Muscle of leg (tissue), 3 donors: ENCODE measurements at regions not wholly inside any gene's neighbourhood (a gene's known extent, or its start where the extent isn't known, plus 50 kb on each side); places are given as distances from the start of the nearest gene placed in this dataset.
A peak's percentile ranks its signal among the peaks of the same experiment; 100 is the strongest.

Experiments used
- DNase-seq: peaks from one replicate; pipeline ENCODE4 v3.0.0; 2013
- H3K27ac ChIP-seq: one replicate; pipeline ENCODE4 v1.5.1; 2013; ENCODE audit warnings: mild to moderate bottlenecking, low read length, control low read depth
- H3K27me3 ChIP-seq: one replicate; pipeline ENCODE4 v1.6.1; 2013; ENCODE audit warnings: low read length; ENCODE audit not compliant: control insufficient read depth, insufficient read depth
- H3K36me3 ChIP-seq: one replicate; pipeline ENCODE4 v1.6.1; 2013; ENCODE audit warnings: low read length; ENCODE audit not compliant: control insufficient read depth, insufficient read depth
- H3K4me1 ChIP-seq: one replicate; pipeline ENCODE4 v1.6.1; 2013; ENCODE audit warnings: low read length; ENCODE audit not compliant: control insufficient read depth, insufficient read depth
- H3K4me3 ChIP-seq: one replicate; pipeline ENCODE4 v1.5.1; 2013; ENCODE audit warnings: low read length, control low read depth
- H3K9me3 ChIP-seq: replicated peaks from 2 replicates; pipeline ENCODE4 v1.6.1; 2013; ENCODE audit warnings: low read depth, low read length; ENCODE audit not compliant: control insufficient read depth
- WGBS: methylation state at CpG from one replicate; pipeline ENCODE4 v1.1.5; 2013; ENCODE audit warnings: missing lambda C conversion rate; ENCODE audit not compliant: insufficient coverage; 5-methylcytosine and 5-hydroxymethylcytosine counted together

DNA sequence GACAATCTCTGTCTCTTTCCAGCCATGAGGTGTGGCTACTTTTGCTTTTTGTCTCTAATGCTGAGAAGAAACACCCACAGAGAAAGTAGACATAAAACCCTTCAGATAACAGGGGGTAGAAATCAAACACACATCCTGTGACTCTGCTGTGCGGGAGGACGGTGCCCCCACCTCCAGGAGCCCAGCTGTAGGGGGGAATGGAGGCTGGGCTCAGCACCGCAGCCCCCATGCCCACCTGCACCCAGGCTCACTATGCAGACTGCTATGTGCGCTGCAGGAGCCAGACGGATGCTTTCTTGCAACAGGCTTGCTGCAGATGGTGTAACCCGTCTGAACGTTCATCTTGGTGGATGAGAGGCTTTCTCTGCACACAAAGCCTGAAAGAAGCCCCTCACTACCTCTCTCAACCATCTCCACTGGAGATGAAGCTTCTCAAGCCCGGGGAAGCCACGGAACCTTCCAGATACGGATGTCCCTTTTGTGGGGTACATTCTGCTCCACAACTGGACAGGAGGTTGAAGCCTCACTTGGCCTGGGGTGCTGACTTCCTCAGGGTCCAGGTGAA lies 207.2 kb downstream of the GADD45G start:
- H3K36me3 ChIP-seq, result no peaks in the 10 kb centered on the region
- no peak overlapping the region for H3K4me3 ChIP-seq
- DNase-seq, result no peak
- H3K9me3 ChIP-seq, result no peaks in the 10 kb centered on the region
- 89% methylated on average over 3 of the region's 10 CpGs for WGBS
- H3K27me3 ChIP-seq, result peaks cover 19% of the 10 kb centered on the region
- peaks cover 55% of the 10 kb centered on the region for H3K4me1 ChIP-seq
- no peak overlapping the region for H3K27ac ChIP-seq

DNA sequence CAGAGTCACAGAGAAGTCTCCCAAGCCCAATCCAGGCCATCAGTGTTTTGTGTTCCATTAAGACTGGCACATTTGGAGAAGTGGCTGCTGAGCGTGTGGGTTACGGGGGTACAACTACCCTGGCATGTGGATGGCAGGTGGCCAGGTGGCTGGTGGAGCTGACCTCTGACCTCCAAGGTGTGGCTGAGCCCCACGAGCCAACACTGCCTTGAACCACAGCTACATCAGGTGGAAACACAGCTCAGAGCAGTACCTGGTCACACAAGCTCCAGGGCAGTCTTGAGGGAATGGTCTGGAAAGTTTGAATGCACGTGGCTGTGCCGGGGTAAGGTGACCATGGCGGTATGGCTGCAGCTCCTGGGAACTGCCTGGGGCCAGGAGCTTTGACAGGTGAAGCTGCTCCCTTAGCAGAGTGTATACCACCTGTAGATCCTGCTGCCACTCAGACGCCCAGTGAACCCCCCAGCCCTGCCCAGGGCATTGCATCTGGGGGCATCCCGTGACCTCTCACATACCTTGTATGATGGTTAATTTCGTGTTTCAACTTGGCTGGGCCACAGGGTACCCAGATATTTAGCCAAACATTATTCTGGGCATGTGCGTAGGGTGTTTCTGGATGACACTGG lies 207.9 kb downstream of the GADD45G start:
- no peak for DNase-seq
- H3K27me3 ChIP-seq, result peaks cover 19% of the 10 kb centered on the region

DNA sequence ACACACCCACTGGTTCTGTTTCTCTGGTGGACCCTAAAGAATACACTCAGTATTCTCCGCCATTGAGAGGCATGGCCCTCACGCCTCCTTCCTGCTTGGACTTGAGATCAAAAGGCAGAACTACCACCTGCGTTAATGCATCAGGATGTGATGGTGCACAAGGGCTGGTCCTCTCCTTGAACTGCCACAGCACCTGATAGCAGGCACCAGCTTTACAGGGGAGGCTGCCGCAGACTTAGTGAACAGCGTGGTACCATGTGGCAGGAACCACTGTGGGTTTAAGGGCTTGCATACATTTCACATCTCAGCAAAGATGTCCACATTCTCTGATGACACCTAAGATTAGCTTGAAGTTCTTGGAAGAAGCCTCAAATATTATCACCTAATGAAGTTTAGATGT lies 208.7 kb downstream of the GADD45G start:
- peaks cover 53% of the 10 kb centered on the region for H3K4me1 ChIP-seq

More for the DNA sequence above, 207.9 kb downstream of the GADD45G start:
- WGBS, result 92% methylated on average over 7 of the region's 10 CpGs
- no peaks in the 10 kb centered on the region for H3K36me3 ChIP-seq
- no peak overlapping the region for H3K4me3 ChIP-seq
- H3K9me3 ChIP-seq, result no peaks in the 10 kb centered on the region
- no peak overlapping the region for H3K27ac ChIP-seq
- H3K4me1 ChIP-seq, result peaks cover 61% of the 10 kb centered on the region

DNA sequence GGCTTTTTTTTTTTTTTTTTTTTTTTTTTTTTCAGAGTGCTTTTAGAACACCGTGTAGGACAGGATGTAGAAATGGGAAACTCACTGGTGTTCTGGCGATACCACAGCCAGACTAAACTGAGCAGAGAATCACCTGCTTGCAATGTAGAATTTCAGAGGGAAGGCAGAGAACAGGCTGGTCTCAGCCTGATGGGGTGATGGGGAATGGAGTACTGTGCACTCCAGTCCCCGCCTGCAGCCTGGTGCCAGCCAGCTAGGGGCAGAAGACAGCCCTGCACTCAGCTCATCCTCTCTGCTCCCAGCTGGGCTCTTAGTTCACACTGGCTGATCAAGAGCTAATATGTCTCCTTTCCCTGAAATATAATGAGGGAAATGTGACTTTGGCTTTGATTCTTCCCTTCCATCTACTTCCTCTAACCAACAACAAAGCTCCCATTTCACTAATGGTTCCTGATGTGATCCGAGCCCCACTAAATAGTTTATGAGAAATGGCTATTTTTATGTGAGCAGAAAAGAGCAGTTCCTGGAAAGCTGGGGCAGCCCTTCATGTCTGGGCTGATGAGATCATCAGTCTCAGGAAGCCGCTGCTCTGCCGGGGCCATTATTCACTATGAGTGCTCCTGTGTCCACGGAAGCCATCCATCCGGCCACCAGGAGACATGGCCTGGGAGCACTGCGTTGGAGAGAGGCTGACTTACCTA lies 209.7 kb downstream of the GADD45G start:
- peaks cover 50% of the 10 kb centered on the region for H3K4me1 ChIP-seq
- H3K9me3 ChIP-seq, result no peaks in the 10 kb centered on the region
- H3K4me3 ChIP-seq, result no peak overlapping the region
- DNase-seq, result peak; percentile 79
- no peaks in the 10 kb centered on the region for H3K36me3 ChIP-seq
- WGBS, result 34% methylated on average over 8 of the region's 9 CpGs
- no peak overlapping the region for H3K27ac ChIP-seq
- H3K27me3 ChIP-seq, result peaks cover 19% of the 10 kb centered on the region

More for the DNA sequence above, 208.7 kb downstream of the GADD45G start:
- no peak overlapping the region for H3K4me3 ChIP-seq
- H3K36me3 ChIP-seq, result no peaks in the 10 kb centered on the region
- H3K27ac ChIP-seq, result no peak overlapping the region
- DNase-seq, result no peak
- WGBS, result 97% methylated on average over 3 of the region's 5 CpGs
- peaks cover 19% of the 10 kb centered on the region for H3K27me3 ChIP-seq
- H3K9me3 ChIP-seq, result no peaks in the 10 kb centered on the region

DNA sequence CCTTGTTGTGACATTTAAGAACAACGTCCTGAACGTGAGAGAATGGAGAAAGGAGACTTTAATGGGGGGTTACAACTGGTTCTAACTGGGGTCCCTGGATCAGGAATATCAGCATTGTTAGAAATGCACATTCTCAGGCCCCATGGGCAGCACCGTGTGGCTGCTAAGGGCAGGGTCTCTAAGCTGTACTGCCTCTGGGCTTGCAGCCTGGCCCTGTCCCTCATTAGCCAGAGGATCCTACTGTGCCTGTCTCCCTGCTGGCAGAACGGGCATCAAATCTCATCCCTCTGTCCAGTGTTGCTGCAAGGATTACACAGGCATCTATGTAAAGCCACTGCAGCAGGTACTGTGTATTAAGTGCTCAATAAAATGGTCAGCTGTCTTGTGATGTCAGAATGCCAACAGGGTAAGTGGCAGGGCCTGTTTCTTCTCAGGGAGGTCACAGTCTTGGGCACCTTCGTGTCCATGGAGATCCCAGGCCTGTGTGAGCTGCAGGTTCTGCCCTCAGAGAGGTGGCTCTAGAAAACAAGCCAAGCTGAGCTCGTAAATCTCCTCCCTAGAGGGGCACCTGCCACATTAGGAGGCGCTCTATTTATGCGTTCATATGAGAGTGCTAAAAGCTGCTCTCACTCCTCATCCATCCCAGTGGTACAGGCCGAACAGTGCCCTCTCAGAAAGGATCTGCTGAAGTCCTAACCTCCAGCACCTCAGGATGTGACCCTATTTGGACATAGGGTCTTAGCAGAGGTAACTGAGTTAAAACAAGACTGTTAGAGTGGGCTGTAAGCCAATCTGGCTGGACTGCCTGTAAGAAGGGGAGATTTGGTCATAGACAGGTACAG lies 210.5 kb downstream of the GADD45G start:
- 70% methylated on average over 8 of the region's 9 CpGs for WGBS
- no peak overlapping the region for H3K27ac ChIP-seq
- DNase-seq, result no peak
- H3K9me3 ChIP-seq, result no peaks in the 10 kb centered on the region
- no peak overlapping the region for H3K4me3 ChIP-seq
- no peaks in the 10 kb centered on the region for H3K36me3 ChIP-seq
- peaks cover 19% of the 10 kb centered on the region for H3K27me3 ChIP-seq
- peaks cover 42% of the 10 kb centered on the region for H3K4me1 ChIP-seq

DNA sequence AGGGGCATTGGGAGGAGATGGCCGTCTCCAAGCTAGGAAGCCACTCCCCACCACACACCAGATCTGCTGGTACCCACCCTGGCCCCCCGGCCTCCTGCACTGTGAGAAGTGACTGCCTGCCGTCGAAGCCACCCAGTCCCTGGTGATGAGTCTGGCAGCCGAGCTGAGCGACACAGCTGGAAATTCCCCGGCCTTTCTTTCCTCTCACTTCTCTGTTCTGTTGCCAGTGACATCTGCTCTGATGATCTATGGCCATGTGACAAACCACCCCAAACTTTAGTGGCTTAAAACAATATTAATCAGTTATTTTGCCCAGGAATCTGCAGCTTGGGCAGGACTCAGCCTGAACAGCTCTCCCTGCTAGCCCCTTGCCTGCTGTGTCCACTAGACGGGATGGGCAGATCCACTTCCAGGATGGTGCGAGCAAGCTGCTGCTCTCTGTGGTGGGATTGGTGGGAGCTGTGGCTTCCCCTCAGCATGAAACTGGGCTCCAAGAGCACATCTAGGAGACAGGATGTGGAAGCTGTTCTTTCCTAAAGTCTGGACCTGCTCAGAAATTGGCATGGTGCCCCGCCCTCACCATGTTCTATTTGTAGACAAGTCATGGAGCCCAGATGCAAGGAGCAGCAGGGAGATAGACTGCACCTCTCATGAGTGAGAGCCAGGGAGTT lies 211.2 kb downstream of the GADD45G start:
- Histone ChIP-seq H3K9me3 (no peaks in the 10 kb centered on the region), H3K27me3 (peaks cover 19% of the 10 kb centered on the region), H3K36me3 (no peaks in the 10 kb centered on the region), H3K27ac (no peak overlapping the region), H3K4me3 (no peak overlapping the region), H3K4me1 (peaks cover 34% of the 10 kb centered on the region)
- peak; percentile 49 for DNase-seq
- 14% methylated on average over 7 of the region's 10 CpGs for WGBS

DNA sequence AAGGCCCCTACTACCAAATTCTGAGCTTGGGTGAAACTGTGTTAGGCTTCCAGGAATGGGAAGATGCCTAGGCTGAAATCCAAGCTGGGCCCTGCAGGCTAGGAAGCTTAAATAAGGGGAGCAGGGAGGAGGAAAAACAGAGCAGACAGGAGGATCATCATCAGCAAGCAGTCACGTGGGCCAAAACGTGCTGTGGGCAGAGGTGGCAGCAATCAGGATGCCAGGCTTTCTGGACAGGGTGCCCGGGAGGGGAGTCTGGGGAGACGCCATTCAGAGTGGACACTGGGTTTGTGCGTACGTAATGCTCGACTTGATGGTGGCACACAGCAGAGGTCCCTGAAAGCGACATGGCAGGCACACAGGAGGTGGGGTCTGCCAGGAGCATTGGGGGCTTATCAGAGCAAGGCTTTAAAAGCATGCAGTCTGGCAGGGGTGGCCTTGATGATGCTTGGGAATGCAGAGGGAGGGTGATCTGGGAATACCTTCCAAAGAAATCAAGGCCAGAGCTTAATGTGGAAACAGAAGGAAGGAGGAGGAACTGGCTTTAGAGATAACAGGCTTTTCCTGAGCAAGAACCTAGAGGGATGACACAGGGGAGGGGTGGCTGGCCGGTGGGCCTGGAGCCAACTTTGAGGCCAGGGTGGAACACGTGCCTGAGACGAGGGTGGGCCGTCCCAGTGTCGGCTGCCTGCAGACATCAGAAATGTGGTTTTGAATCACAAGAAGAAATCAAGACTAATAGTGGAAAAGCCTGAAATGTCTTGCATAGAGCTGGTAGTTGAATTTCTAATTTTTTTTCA lies 212.5 kb downstream of the GADD45G start:
- 87% methylated on average over 9 of the region's 13 CpGs for WGBS
- H3K27me3 ChIP-seq, result peaks cover 12% of the 10 kb centered on the region
- no peak for DNase-seq
- H3K4me1 ChIP-seq, result peaks cover 30% of the 10 kb centered on the region
- H3K27ac ChIP-seq, result no peak overlapping the region
- no peak overlapping the region for H3K4me3 ChIP-seq
- no peaks in the 10 kb centered on the region for H3K9me3 ChIP-seq
- no peaks in the 10 kb centered on the region for H3K36me3 ChIP-seq

DNA sequence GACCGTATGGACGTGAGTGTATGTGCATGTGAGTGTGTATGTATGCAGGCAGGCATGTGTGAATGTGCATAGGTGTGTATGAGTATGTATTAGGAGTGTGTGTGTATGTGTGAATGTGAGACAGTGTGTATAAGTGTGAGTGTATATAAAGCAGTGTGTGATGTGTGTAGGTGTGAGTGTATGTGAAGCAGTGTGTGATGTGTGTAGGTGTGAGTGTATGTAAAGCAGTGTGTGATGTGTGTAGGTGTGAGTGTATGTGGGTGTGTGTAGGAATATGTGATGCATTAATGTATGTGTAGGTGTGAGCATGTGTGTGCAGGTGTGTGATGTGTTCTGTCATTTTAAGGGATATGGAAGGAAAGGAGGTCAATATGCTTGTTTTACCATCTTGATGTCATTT lies 215.5 kb downstream of the GADD45G start:
- DNase-seq, result no peak
- 88% methylated on average over 2 of the region's 2 CpGs for WGBS
- no peak overlapping the region for H3K27ac ChIP-seq
- H3K27me3 ChIP-seq, result no peaks in the 10 kb centered on the region
- no peaks in the 10 kb centered on the region for H3K9me3 ChIP-seq
- no peaks in the 10 kb centered on the region for H3K36me3 ChIP-seq
- H3K4me1 ChIP-seq, result peaks cover 19% of the 10 kb centered on the region
- no peak overlapping the region for H3K4me3 ChIP-seq

DNA sequence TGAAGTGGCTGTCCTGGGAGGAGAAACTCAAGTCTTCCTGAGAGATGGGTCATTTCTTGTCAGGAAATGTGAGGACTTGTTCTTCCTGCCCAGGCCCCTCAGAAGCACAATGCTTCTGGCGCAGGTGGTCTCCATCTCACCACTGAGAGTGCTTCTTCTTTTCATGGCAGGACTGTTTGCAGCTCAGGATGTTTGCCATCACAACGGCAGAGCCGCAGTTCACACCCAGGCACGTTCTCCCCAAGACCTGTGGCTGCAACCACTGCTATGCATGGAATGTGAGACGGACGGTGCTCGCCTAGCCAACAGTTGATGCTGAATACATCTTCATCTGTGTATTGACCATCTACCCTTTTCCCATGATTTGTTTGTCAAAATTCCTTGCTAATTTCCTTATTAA lies 216.3 kb downstream of the GADD45G start:
- no peaks in the 10 kb centered on the region for H3K27me3 ChIP-seq
- H3K36me3 ChIP-seq, result no peaks in the 10 kb centered on the region
- no peak overlapping the region for H3K4me3 ChIP-seq
- no peak for DNase-seq
- H3K27ac ChIP-seq, result no peak overlapping the region
- H3K4me1 ChIP-seq, result peaks cover 12% of the 10 kb centered on the region
- no peaks in the 10 kb centered on the region for H3K9me3 ChIP-seq
- WGBS, result 63% methylated on average over 4 of the region's 7 CpGs
